HG03066 (cell line): ENCODE measurements at regions not wholly inside any gene's neighbourhood (a gene's known extent, or its start where the extent isn't known, plus 50 kb on each side); places are given as distances from the start of the nearest gene placed in this dataset.

Experiments used
- ATAC-seq: cut with Tn5 transposase; IDR thresholded peaks from one replicate; pipeline ENCODE4 v1.9.1; 2021; ENCODE audit warnings: low read depth; ENCODE audit not compliant: unreplicated experiment

DNA sequence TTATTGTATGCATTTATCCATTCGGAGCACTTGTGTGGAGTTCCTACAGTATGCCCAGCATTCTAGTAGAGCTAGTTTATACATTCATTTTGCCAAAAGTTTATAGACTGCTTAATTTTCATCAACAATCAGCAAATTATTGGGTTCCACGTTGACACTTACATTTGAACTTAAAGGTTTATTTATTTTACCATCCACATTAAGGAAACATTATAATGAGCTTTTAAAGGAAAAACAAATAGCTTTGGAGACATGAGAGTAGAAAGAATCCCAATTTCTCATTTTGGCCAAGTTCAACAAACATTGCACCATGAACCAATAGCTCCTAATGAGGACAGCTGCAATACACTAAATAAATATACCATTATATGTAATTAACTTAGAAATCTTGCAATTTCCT, 501.2 kb upstream of the SMIM21 start:
- no peak for ATAC-seq

DNA sequence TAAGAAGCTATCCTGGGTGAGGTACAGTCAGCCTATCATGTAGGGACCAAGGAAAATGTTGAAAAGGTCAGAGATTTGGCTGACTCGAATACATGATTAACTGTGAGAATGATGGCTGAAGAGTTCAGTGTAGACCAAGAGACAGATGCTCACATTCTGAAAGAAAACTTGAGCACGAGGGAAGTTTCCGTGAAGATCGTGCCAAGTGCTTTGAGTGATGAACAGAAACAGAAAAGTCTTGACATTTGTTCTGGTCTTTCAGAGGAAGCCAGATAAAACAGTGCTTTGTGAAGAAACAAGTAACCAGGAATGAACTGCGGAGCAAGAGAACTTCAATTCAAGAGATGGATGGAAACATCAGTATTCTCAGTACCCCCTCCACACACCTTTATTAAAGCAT, 500.3 kb upstream of the SMIM21 start:
- ATAC-seq, result no peak

DNA sequence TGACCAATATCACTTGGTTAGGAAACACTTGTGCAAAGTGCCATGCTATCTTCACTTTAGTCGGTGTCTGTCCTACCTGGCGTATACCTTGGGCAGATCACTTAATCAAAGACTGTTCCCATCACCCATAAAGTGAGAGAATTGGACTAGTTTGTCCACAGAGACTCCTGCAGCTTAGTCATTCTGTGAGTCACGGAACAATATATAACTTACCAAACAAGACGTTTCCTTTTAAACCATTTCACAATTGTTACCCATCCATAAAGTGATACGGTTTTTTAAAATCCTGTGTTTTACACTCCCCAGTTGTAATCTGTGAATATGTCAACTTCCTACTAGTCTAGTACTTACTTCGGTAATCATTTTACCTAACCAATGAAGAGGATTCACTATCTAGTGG, 499.3 kb upstream of the SMIM21 start:
- no peak for ATAC-seq

DNA sequence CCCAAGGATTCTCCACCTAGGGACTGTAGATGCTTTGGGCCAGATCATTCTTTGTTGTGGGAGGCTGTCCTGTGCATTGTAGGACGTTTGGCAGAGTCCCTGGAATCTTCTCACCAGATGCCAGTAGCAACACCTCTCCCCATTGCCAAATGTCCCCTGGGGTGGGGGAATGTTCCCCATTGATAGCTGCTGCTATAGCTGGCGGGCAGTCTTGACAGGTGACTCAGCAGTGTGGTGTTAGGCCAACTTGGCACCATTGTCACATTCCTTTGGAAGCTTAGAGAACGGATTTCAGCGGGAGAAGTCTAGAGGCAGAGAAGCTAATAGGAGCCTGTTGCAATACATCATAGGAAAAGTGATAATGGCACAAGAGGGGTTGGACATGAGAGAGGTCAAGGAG, 495.7 kb upstream of the SMIM21 start:
- no peak for ATAC-seq

DNA sequence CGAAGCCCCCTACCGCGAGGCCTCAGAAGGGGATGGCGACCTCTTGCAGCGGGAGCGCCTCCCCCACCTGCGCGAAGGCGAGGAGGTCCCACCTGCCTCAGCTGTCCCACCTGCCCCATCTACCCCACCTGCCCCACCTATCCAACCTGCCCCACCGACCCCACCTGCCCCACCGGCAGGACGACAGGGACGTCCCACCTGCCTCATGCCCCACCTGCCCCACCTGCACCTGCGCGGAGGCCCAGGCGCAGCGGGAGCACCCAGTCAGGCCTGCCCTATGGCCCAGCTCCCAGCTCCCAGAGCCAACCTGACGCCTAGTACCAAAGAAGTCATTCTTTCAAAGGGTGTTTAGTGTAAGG, 489.1 kb upstream of the SMIM21 start:
- no peak for ATAC-seq

DNA sequence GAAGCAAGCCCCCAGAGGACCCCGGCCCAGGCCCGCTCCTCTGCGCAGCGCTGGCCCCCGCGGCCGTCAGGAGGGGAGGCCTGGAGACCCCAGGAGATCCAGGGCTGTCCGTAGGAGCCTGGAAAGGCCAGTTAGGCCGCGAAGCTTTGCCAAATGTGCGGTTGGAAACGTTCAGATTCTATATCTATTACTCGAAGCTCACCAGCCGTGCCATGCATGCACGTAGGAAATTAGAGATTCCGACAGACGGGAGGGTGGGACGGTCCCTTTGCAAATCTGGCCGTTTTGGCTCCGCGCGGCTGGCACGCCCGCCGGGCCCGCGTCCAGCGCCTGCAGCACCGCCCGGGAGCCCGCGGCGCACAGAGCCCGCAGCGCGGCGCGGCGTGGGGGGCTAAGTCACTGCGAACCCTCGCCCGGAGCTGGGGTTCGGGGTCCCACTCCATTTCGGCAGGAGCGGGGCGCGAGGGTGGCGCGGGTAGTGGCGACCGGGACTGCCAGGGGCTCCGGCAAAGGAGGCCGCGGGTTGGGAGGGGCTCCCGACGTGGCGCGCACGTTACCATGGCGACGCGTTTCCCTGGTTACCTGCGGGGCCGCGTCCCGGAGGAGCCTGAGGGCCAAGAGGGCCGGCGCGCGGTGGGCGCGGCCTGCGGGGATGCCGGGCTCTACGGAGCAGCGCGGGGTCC, 488.6 kb upstream of the SMIM21 start:
- ATAC-seq, result no peak

DNA sequence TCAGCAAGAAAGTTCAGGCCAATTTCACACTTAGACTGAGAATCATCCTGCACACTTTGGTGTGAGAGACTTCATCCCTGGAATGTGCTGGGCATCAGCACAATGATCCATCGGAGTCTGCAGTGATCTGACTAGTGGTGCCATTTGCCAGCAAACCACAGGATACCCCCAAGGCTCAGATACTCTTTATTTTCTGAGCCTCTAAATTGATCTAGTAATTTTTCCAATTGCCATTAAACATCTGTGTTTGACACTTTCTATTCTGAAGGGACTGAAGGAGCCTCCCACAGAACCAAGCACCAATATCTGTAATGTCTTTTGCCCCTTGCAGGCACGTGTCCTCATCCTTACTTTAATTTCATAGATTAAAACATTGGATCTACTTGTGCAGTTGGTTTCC, 485.3 kb upstream of the SMIM21 start:
- ATAC-seq, result no peak

DNA sequence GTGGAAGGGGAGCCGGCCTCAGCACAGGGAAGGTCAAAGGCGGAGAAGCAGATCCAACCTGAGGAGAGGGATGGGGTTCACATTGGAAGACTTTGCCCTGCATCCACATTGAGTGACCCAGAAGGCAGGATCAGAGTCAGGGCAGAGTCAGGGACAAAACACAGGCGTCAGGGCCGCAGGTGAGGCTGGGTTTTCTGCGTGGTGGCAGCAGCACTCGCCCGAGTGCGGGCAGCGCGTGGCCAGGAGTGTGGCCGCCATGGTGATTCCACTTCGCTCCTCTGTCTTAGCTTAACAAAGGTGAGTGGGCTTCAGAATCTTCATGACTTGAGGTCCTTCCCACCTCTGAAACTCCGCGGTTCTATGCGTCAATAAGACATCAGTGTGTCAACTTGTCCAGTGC, 476.9 kb upstream of the SMIM21 start:
- no peak for ATAC-seq

DNA sequence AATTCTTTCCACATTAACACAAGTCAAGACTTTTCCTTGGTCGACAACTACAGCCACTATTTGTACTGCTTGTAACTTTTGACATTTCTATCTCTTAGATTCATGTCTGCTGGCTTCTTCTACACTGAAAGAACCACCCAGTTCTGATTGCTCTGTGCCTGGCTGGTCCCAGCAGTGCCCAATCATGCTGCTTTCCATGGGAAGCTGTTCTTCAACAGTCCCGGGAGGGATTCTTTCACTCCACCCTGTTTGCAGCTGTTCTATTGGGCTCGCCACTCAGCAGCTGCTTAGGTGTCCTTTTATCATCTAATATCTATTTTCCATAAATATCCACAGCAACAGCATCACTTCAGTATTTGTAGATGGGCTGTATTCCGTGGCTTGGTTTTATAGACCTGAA, 471.1 kb upstream of the SMIM21 start:
- no peak for ATAC-seq

DNA sequence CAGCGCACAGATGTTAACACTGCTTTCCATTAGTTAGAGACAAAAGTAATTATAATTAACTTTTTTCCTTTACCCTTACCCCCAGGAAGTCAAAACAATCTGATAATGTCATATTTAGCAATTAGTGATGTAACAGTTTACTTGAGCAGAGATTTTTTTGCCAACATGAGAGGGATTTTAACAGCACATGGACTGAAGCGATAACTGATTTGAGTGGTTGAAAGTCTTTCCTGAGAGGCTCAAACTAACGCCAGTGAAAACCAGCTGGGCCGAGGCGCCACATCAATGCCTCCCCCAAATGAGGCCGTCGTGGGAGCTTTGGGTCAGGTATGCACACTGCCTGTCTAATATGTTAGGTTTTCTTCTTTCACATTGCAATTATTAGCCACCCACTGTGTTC, 469.9 kb upstream of the SMIM21 start:
- ATAC-seq, result no peak

DNA sequence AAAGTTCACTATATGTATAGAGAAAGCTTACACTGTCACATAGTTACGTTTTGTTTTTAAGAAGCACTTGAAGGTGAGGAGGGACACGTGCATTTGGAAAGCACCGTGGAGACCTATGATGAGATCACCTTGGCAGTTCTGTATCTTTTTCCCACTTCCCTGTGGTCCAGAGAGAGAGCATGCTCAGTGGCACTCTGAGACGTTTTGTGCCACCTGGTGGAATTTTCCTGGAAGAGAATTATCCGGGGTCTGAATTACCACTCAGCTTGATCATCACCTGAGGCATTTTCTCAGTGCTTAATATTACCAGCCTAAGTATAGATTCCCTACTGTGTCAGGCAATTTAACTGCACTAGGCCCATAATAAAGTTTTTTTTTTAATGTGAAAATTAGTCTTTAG, 469.4 kb upstream of the SMIM21 start:
- no peak for ATAC-seq

DNA sequence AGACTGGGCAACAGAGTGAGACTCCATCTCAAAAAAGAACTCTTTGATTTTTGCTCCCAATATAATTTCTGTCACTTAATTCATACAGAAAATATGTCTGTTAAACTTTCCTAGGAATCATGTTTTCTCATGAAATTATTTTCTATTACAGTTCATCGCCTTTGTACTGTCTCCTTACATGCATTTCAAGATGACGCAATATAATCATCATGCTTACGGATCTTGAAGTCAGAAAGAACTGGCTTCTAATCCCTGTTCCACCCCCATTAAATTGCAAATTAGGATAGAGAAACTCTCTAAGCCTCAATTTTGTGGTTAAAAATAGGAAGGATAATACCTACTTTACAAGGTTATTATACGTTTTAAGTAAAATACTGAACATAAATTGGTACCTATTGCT, 467.6 kb upstream of the SMIM21 start:
- ATAC-seq, result no peak

DNA sequence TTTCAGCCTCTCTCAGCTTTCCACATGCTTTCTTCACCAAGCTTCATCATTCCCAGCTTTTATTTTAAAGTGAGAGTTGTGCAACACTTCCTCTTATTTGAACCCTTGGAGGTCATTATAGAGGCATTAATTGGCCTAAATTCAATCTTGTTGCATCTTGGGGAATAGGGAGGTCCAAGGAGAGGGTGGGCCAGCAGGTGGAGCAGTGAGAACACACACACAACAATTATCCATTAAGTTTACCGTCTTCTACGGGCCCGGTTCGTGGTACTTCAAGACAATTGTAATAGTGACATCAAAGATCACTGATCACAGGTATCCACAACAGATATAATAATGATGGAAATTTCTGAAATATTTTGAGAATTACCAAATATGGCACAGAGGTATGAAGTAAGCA, 457.2 kb upstream of the SMIM21 start:
- ATAC-seq, result no peak

DNA sequence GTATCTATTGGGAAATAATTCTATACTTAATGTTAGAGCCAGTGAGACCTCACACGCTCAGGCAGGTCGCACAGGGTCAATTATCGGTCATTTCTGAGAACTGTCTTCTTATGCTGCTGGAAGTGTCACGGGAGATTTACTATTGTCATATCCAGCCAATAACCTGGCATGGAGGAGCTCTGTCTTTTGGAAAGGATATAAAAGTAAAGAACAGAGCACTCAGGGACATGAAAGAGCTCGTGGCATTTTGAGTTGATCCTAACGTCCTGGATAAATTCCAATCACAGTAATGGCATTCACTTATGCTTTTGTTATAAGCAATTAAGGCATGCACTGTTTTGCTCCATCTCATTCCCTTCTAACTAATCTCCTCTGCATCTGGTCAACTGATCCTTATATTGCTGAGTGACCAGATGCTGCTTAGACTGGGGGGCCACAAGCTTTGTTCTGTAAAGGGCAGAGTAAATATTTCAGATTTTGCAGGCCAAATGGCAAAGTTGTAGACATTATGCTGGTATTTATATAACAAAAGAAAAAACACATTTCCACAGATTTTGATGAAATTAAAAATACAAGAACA, 453.5 kb upstream of the SMIM21 start:
- ATAC-seq, result no peak

DNA sequence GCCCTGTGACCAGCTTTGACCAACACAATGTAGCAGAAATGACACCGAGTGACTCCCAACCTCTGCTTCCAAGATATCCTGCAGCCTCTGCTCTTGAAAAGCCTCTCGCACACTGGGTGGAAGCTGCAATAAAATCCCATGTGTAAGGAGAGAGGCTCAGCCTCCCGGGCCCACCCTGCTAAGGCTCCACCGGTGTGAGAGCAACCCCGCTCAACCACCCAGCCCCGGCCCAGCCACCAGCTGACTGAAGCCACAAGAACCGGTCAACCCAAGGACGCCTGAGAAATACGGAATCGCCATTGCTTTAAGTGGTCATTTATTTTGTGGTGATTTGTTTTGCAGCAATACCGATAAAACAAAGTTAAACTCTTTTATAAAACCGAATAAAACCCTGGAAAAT, 452.8 kb upstream of the SMIM21 start:
- ATAC-seq, result no peak

DNA sequence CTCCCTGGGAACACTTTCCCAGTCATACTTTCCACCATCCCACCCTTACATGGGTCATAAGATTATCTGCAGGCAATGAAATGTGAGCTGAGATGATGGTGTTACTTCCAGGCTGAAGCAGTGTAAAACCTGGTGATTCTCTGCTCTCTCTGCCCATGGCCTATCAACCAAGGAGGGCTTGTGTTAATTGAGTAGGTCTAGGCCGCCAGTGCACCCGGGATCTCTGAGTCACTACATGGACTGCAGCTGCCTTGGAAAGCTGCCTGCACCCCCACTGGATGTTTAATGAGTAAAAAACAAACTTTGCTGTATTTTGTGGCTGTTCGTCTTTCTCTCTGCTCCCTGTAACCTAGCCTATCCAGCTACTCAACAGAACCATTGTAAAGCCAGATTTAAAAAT, 451.7 kb upstream of the SMIM21 start:
- ATAC-seq, result no peak

DNA sequence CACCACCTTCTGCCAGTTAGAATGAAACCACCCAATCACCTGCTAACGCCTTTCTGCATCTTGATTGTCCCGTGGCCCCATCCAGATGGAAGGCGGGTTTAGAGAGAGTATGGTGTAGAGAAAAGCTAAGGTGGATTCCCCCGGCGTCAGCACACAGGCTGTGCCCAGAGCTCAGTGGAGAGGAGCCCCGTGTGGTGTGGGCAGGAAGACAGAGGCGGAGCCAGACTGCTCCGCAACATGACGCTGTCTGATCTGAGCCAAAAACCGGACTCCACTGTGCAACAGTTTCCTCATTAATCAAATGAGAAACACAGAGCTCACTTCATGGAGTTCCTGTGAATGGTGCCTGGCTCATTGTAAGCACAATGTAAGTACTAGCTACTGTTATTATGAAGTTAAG, 448.1 kb upstream of the SMIM21 start:
- ATAC-seq, result no peak

DNA sequence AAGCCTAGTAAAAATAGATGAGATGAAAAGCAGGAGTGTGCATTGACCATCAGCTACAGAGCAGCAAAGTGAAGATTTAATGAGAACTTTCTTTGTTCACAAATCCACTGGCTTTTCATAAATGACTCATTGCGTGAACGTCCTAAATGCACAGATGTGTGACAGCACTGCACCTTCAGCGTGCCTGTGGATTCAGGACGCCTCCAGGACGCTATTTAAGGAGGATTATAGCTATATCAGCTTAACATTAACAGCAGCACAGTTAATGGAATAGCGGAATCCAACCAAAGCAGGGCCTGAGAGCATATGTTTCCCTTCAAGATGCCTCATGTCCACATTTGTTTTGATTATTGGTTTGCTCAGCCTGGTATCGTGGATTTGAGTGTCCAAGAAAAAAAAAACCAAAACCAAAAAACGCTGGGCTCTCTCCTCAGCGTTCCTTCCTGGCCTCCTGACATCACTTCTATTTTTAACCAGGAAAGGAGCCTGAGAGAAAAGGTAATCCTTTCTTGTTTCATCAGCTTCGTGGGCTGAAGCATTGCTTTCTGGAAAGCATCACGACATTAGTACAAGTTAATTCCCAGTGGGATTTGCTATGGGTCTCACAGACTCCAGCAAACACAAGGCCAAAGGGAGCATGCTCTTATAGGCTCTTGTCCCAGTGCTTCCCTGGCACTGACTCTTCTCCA, 447.0 kb upstream of the SMIM21 start:
- ATAC-seq, result no peak

DNA sequence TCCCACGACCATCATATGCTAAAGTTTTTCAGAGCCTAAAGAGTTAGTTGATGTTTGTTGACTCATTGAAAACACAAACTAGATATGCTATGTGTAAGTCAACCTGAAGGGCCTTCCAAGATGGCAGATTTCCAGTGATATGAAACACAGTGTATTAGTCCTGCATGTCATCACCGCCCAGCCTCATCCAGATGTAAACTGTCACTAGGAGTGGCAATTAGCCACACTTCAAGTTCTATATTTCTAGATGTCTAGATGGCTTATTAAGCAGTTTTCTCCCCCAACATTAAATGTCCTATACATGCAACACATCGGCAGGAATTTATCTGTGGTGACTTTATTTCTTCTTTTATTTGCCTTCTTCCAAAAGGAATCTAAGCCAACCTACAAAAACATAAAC, 444.1 kb upstream of the SMIM21 start:
- no peak for ATAC-seq

DNA sequence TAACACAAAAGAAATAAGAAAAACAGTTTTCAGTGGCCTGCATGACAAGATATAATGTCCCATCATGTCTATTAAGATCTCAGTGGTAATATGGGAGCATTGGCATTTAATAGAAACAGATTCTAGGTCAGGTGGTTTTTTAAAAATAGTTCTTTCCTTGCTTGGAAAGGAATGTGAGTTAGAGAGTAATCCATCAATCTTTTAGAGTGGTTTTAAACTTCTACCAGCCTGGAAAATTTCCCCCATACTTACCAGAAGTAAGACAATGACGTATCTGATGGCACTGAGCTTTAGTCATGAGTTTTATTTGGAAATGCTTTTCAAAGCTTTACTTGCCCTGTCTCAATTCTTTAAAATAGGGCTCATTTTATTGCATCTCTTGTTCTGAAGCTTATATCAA, 441.7 kb upstream of the SMIM21 start:
- ATAC-seq, result no peak

DNA sequence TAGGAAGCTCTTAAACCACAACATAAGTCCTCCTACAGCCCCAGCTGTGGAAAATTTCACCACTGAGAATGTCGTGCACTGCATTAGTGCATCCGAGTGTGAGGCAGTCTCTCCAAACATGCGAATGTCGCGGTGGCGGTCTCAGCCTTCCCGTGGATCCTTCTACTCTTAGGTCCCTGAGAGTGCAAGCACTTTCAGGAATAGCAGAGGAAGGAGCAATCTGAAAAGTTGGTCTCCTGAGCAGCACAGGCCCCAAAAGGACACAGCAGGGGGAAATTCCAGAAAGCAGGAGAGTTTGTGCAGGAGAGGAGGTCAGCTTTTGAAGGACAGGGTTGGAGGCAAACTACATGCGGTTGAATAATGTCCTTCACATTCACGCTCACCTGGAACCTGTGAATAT, 440.5 kb upstream of the SMIM21 start:
- no peak for ATAC-seq

DNA sequence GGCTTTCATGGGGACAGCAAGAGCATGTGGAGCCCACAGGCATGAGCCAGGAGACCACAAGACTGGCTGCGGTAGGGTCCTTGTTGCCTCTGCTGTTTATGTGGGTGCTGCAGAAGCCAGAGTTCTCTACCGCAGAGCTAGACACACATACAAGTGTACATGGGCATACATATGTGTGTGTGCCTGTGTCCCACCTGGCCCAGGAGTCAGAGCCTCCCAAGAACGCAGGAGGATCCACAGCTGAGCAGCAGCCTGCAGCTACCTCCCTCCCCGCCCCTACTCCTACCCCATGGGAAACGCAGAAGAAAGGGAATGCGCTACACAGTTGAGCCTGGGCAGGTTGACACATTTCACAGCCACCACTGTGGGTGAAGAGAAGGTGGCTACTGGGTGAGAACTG, 438.1 kb upstream of the SMIM21 start:
- no peak for ATAC-seq
